HG03196 (cell line): ENCODE measurements at regions not wholly inside any gene's neighbourhood (a gene's known extent, or its start where the extent isn't known, plus 50 kb on each side); places are given as distances from the start of the nearest gene placed in this dataset.

Source experiments
- ATAC-seq: cut with Tn5 transposase; IDR thresholded peaks from one replicate; pipeline ENCODE4 v1.9.1; 2021; ENCODE audit not compliant: unreplicated experiment

- ATAC-seq = no peak
These were observed 91.2 kb upstream of the CPEB4 start for GRCh38 chr5:173796721-173797495.

GRCh38 chr5:173798127-173798810 lies 89.9 kb upstream of the CPEB4 start:
- no peak for ATAC-seq

- no peak for ATAC-seq
These were observed 87.8 kb upstream of the CPEB4 start for GRCh38 chr5:173800340-173800739.

GRCh38 chr5:173801006-173801405 lies 87.1 kb upstream of the CPEB4 start:
- ATAC-seq = no peak

- no peak for ATAC-seq
These were observed 85.4 kb upstream of the CPEB4 start for GRCh38 chr5:173802670-173803165.

GRCh38 chr5:173804579-173804978 lies 83.6 kb upstream of the CPEB4 start:
- no peak for ATAC-seq

GRCh38 chr5:173806270-173807035 lies 81.7 kb upstream of the CPEB4 start:
- no peak for ATAC-seq

GRCh38 chr5:173807181-173807655 lies 80.9 kb upstream of the CPEB4 start:
- ATAC-seq = no peak

- ATAC-seq = no peak
These were observed 79.9 kb upstream of the CPEB4 start for GRCh38 chr5:173808079-173808808.

GRCh38 chr5:173809014-173809413 lies 79.1 kb upstream of the CPEB4 start:
- ATAC-seq = no peak

GRCh38 chr5:173812811-173813550 lies 75.2 kb upstream of the CPEB4 start:
- ATAC-seq = no peak

- ATAC-seq = no peak
These were observed 74.1 kb upstream of the CPEB4 start for GRCh38 chr5:173814053-173814452.

GRCh38 chr5:173815571-173815970 lies 72.6 kb upstream of the CPEB4 start:
- ATAC-seq = no peak

GRCh38 chr5:173816728-173817127 lies 71.4 kb upstream of the CPEB4 start:
- ATAC-seq = no peak

- ATAC-seq = no peak
These were observed 70.6 kb upstream of the CPEB4 start for GRCh38 chr5:173817561-173817960.

GRCh38 chr5:173819521-173819920 lies 68.6 kb upstream of the CPEB4 start:
- ATAC-seq = no peak

- ATAC-seq = no peak
These were observed 64.9 kb upstream of the CPEB4 start for GRCh38 chr5:173823274-173823644.

- no peak for ATAC-seq
These were observed 64.2 kb upstream of the CPEB4 start for GRCh38 chr5:173823721-173824567.

GRCh38 chr5:173825215-173825865 lies 62.8 kb upstream of the CPEB4 start:
- no peak for ATAC-seq
